HepG2 (cell line): ENCODE measurements at regions not wholly inside any gene's neighbourhood (a gene's known extent, or its start where the extent isn't known, plus 50 kb on each side); places are given as distances from the start of the nearest gene placed in this dataset.

Source experiments
- ATAC-seq: fragments of 200-7000 bp; cut with Tn5 transposase; 3 replicates; pipeline ENCODE4 v1.9.1; 2020; ENCODE audit warnings: mild to moderate bottlenecking, moderate library complexity
- BruUV-seq: library from RNA; stranded (reverse); fragments of 400-500 nt; replicated peaks from 2 replicates; lab custom pipeline; 2021; lab: Mats Ljungman, UMichigan
- CTCF ChIA-PET: fragments of 300-600 bp; formaldehyde crosslinking; extraction: SDS; loops from one replicate; lab custom pipeline; 2021; ENCODE audit warnings: low total read pairs, inconsistent platforms, low intra/inter-chr PET ratio; lab: Yijun Ruan, JAX
- POLR2A ChIA-PET: fragments of 350-600 bp; sonication (Branson Sonifier 250); formaldehyde crosslinking; loops from one replicate; lab custom pipeline; 2020; ENCODE audit warnings: antibody characterized with exemption, inconsistent platforms; lab: Yijun Ruan, JAX
- DNase-seq: peaks from one replicate; pipeline ENCODE4 v3.0.0-alpha.2; 2015; ENCODE audit warnings: low spot score
- FAIRE-seq: peaks from 3 replicates; lab custom pipeline; 2011; peaks lifted over from hg19 to GRCh38; lab: Jason Lieb, UNC
- H2AFZ ChIP-seq: one replicate; pipeline ENCODE4 v1.6.1; 2011; ENCODE audit warnings: low read length, inconsistent platforms
- H3K27ac ChIP-seq: fragments of 300-600 bp; 3 replicates; pipeline ENCODE4 v1.8.0; 2011; ENCODE audit warnings: mixed run types, mild to moderate bottlenecking, mixed read lengths, low read length, inconsistent platforms; ENCODE audit not compliant: insufficient read depth; ENCODE audit errors: extremely low read length
- H3K27me3 ChIP-seq, 2 experiments: fragments of 200-600 bp in 1 of 2; 2 replicates in 1 of 2; 3 replicates in 1 of 2; pipeline versions ENCODE4 v1.6.0 to v1.8.0; 2011; ENCODE audit warnings: low read length in 2 of 2, mild to moderate bottlenecking in 2 of 2, moderate library complexity in 2 of 2, inconsistent platforms in 1 of 2; ENCODE audit not compliant: insufficient read depth in 2 of 2, control insufficient read depth in 1 of 2
- H3K36me3 ChIP-seq, 2 experiments: fragments of 200-600 bp in 1 of 2; replicated peaks in 1 of 2; 2 replicates in 1 of 2; 3 replicates in 1 of 2; pipeline versions ENCODE4 v1.5.1 to v1.8.0; 2011; ENCODE audit warnings: low read length in 2 of 2, inconsistent platforms in 1 of 2; ENCODE audit not compliant: insufficient read depth in 2 of 2, control insufficient read depth in 1 of 2
- H3K4me1 ChIP-seq: 2 replicates; pipeline ENCODE4 v1.5.1; 2012; ENCODE audit warnings: low read length, inconsistent platforms; ENCODE audit not compliant: insufficient read depth
- H3K4me2 ChIP-seq: 2 replicates; pipeline ENCODE4 v1.6.0; 2011; ENCODE audit warnings: low read depth, low read length, inconsistent platforms
- H3K4me3 ChIP-seq, 3 experiments: fragments of 200-600 bp in 1 of 3; sonication (generic), shearing (Covaris generic) in 1 of 3; replicated peaks in 1 of 3; 2 replicates each; pipeline ENCODE4 v1.5.1; 2011 to 2016; ENCODE audit warnings: low read length in 3 of 3, inconsistent platforms in 2 of 3, low read depth in 2 of 3, mild to moderate bottlenecking in 2 of 3, control low read depth in 1 of 3, mixed read lengths in 1 of 3; ENCODE audit not compliant: insufficient read depth in 1 of 3
- H3K79me2 ChIP-seq: one replicate; pipeline ENCODE4 v1.6.1; 2011; ENCODE audit warnings: low read length, inconsistent platforms; ENCODE audit not compliant: insufficient read depth
- H3K9ac ChIP-seq: 2 replicates; pipeline ENCODE4 v1.6.0; 2011; ENCODE audit warnings: mild to moderate bottlenecking, low read depth, low read length, inconsistent platforms; ENCODE audit not compliant: insufficient read depth
- H3K9me3 ChIP-seq: 2 replicates; pipeline ENCODE4 v1.5.1; 2012; ENCODE audit warnings: mild to moderate bottlenecking, low read length
- H4K20me1 ChIP-seq: 2 replicates; pipeline ENCODE4 v1.6.0; 2011; ENCODE audit warnings: inconsistent platforms, mild to moderate bottlenecking, low read length, moderate library complexity; ENCODE audit not compliant: insufficient read depth
- CBX2 ChIP-seq, 2 experiments: fragments of 200-600 bp in 1 of 2; sonication (generic); formaldehyde crosslinking in 1 of 2; IDR thresholded peaks; 2 replicates each; pipeline versions ENCODE4 v1.7.0 to v1.8.1; 2018 to 2022; ENCODE audit warnings: low read depth in 2 of 2, low read length in 1 of 2, mild to moderate bottlenecking in 1 of 2, missing genetic modification reagents in 1 of 2
- CEBPB ChIP-seq: IDR thresholded peaks from 2 replicates; pipeline ENCODE4 v1.6.1; 2011; ENCODE audit warnings: low read depth, low read length, improper control_type of control experiment, borderline replicate concordance
- MATR3 ChIP-seq: sonication (generic); formaldehyde crosslinking; IDR thresholded peaks from 2 replicates; pipeline ENCODE4 v1.4.0; 2020; ENCODE audit warnings: missing genetic modification reagents
- NCOA2 ChIP-seq: sonication (generic); formaldehyde crosslinking; IDR thresholded peaks from 2 replicates; pipeline ENCODE4 v1.8.0; 2022; ENCODE audit warnings: inconsistent platforms
- NFE2L1 ChIP-seq: sonication (generic); formaldehyde crosslinking; IDR thresholded peaks from 2 replicates; pipeline ENCODE4 v1.4.0; 2020; ENCODE audit warnings: missing genetic modification reagents, mild to moderate bottlenecking, borderline replicate concordance
- PCBP1 ChIP-seq: fragments of 200-400 bp; formaldehyde crosslinking; IDR thresholded peaks from 2 replicates; pipeline ENCODE4 v1.6.1; 2017; ENCODE audit warnings: mild to moderate bottlenecking, low read depth, low read length, borderline replicate concordance
- SIX1 ChIP-seq: sonication (generic); formaldehyde crosslinking; IDR thresholded peaks from 2 replicates; pipeline ENCODE4 v1.4.0; 2020; ENCODE audit warnings: missing genetic modification reagents, borderline replicate concordance
- ZNF12 ChIP-seq: sonication (generic); formaldehyde crosslinking; IDR thresholded peaks from 2 replicates; pipeline ENCODE4 v1.5.0; 2020; ENCODE audit warnings: missing genetic modification reagents
- ZNF354B ChIP-seq: sonication (generic); formaldehyde crosslinking; IDR thresholded peaks from 2 replicates; pipeline ENCODE4 v1.8.0; 2022; ENCODE audit warnings: mild to moderate bottlenecking, missing genetic modification reagents
- ZNF543 ChIP-seq: sonication (generic); formaldehyde crosslinking; IDR thresholded peaks from 2 replicates; pipeline ENCODE4 v1.4.0; 2020; ENCODE audit warnings: mild to moderate bottlenecking, missing genetic modification reagents
- WGBS: methylation state at CpG from one replicate; pipeline ENCODE4 v1.1.6; 2017; ENCODE audit warnings: low lambda C conversion rate; 5-methylcytosine and 5-hydroxymethylcytosine counted together
- in situ Hi-C: cut with HindIII; loops from 2 replicates; pipeline ENCODE4 v1.10.0; 2017; ENCODE audit warnings: low pct_unique_long_range_greater_than_20kb; ENCODE audit not compliant: extremely low pct_ligation_motif_present
- intact Hi-C: fragments of 100-400 bp; cut with micrococcal nuclease; formaldehyde crosslinking; loops from one replicate; pipeline ENCODE4 v1.10.0; 2022; ENCODE audit not compliant: unreplicated experiment
- TF ChIP-seq, protein P1 (sequence below): sonication (generic); formaldehyde crosslinking; IDR thresholded peaks from 2 replicates; pipeline ENCODE4 v1.9.0; 2021; ENCODE audit warnings: missing genetic modification reagents, borderline replicate concordance
- TF ChIP-seq, protein P2 (sequence below): IDR thresholded peaks from 2 replicates; pipeline ENCODE4 v1.6.1; 2018; ENCODE audit warnings: missing genetic modification reagents, mild to moderate bottlenecking, missing compliant biosample characterization

DNA sequence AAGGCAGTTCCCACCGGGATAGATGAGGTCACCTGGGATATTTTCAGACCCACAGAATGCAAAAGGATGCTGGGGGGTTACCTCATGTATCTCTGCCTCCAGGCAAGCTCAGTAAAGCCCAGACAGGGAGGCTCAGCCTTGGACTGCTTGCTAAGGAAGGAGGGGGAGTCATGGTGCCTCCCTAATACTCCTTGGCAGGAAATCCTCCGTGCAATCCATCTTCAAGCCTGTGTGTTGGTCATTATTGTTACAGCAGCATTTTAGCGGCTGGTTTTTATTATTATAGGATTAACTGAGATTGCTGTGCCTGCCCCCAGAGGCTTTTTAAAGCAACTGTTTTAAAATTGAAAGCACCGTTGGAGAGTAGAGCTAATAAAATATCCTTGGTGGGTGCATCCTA lies 188.5 kb upstream of the UBL3 start:
- ChIA-PET POLR2A (no interaction called here), CTCF (no interaction called here)
- Histone ChIP-seq H3K4me1 (no peaks in the 10 kb centered on the region), H3K27ac (no peak overlapping the region), H3K4me3 (no peak overlapping the region), H3K36me3 (no peaks in the 10 kb centered on the region), H3K4me2 (no peak overlapping the region), H3K27me3 (peaks cover 0 to 6% of the 10 kb centered on the region in 2 experiments; a peak in 2 of 5 replicates), H2AFZ (no peak overlapping the region), H3K79me2 (no peaks in the 10 kb centered on the region), H3K9ac (no peak overlapping the region), H3K9me3 (no peaks in the 10 kb centered on the region), H4K20me1 (no peaks in the 10 kb centered on the region)
- FAIRE-seq: no peak
- BruUV-seq: no TSS peak
- 20% methylated on average over 4 of the region's 4 CpGs for WGBS
- intact Hi-C loops: no loop called here
- ATAC-seq: no peak
- in situ Hi-C loops: no loop called here
- no peak for DNase-seq
- TF ChIP-seq CBX2 (IDR thresholded peaks at IDR 0.05; ENCODE audit: low read depth, low read length) (no peak), CBX2 (CRISPR knock-in tag; IDR thresholded peaks at IDR 0.05; ENCODE audit: low read depth) (no peak), ZNF543 (CRISPR knock-in tag) (no peak), ZNF12 (CRISPR knock-in tag) (no peak), CEBPB (no peak), ZNF354B (CRISPR knock-in tag) (no peak), SIX1 (CRISPR knock-in tag) (no peak), NCOA2 (no peak), NFE2L1 (CRISPR knock-in tag) (no peak), MATR3 (CRISPR knock-in tag) (no peak), PCBP1 (no peak)
- TF ChIP-seq, protein P1, sequence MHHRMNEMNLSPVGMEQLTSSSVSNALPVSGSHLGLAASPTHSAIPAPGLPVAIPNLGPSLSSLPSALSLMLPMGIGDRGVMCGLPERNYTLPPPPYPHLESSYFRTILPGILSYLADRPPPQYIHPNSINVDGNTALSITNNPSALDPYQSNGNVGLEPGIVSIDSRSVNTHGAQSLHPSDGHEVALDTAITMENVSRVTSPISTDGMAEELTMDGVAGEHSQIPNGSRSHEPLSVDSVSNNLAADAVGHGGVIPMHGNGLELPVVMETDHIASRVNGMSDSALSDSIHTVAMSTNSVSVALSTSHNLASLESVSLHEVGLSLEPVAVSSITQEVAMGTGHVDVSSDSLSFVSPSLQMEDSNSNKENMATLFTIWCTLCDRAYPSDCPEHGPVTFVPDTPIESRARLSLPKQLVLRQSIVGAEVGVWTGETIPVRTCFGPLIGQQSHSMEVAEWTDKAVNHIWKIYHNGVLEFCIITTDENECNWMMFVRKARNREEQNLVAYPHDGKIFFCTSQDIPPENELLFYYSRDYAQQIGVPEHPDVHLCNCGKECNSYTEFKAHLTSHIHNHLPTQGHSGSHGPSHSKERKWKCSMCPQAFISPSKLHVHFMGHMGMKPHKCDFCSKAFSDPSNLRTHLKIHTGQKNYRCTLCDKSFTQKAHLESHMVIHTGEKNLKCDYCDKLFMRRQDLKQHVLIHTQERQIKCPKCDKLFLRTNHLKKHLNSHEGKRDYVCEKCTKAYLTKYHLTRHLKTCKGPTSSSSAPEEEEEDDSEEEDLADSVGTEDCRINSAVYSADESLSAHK (CRISPR knock-in tag): no peak
- TF ChIP-seq, protein P2, sequence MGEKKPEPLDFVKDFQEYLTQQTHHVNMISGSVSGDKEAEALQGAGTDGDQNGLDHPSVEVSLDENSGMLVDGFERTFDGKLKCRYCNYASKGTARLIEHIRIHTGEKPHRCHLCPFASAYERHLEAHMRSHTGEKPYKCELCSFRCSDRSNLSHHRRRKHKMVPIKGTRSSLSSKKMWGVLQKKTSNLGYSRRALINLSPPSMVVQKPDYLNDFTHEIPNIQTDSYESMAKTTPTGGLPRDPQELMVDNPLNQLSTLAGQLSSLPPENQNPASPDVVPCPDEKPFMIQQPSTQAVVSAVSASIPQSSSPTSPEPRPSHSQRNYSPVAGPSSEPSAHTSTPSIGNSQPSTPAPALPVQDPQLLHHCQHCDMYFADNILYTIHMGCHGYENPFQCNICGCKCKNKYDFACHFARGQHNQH (CRISPR knock-in tag): no peak
